HG03378 (cell line): ENCODE measurements at regions not wholly inside any gene's neighbourhood (a gene's known extent, or its start where the extent isn't known, plus 50 kb on each side); places are given as distances from the start of the nearest gene placed in this dataset.
"Not testable (repeated sequence)": the region's sequence is repeated elsewhere in the genome, so short reads cannot be mapped to it uniquely, and the experiment has no call there.

Source experiments
- ATAC-seq: cut with Tn5 transposase; IDR thresholded peaks from one replicate; pipeline ENCODE4 v1.9.1; 2021; ENCODE audit warnings: mild to moderate bottlenecking, moderate library complexity; ENCODE audit not compliant: unreplicated experiment

GRCh38 chr6:140806431-140806830 lies 1326.3 kb upstream of the GJE1 start:
- no peak for ATAC-seq

DNA sequence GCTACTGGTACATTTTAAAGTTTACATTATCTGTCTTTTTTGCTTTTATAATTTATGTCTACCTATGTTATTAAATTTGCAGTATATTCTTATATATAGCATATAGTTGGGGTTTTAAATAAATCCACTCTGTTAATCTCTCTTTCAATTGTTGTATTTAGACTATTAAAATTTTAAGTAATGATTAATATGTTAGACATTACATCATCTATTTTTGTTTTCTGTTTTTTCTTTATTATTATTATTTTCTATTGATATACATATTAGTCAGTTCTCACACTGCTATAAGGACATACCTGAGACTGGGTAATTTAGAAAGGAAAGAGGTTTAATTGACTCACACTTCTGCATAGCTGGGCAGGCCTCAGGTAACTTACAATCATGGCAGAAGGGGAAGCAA lies 1338.2 kb upstream of the GJE1 start:
- no peak for ATAC-seq

- no peak for ATAC-seq
Observed at GRCh38 chr6:140790109-140790508, 1342.6 kb upstream of the GJE1 start.

GRCh38 chr6:140789466-140789865 lies 1343.3 kb upstream of the GJE1 start:
- no peak for ATAC-seq

DNA sequence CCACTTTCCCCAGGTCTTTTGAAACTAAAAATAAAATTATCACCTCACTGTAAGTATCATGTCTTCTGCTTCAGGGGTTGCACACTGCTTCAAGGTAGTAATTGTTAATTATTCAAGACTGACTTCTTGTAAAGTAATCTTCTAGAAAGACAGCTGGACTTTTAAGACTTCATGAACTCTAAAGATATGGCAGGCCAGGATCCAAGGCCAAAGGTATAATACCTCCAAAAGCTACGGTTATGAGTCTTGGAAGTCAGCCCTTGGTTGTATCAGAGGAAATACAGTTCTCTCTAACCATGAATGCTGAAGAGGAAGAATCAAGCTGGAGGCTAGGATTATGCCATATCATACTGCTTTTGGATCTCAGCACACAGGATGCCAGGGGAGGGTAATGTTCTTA lies 1346.8 kb upstream of the GJE1 start:
- ATAC-seq = no peak

GRCh38 chr6:140784573-140784972 lies 1348.2 kb upstream of the GJE1 start:
- no peak for ATAC-seq

DNA sequence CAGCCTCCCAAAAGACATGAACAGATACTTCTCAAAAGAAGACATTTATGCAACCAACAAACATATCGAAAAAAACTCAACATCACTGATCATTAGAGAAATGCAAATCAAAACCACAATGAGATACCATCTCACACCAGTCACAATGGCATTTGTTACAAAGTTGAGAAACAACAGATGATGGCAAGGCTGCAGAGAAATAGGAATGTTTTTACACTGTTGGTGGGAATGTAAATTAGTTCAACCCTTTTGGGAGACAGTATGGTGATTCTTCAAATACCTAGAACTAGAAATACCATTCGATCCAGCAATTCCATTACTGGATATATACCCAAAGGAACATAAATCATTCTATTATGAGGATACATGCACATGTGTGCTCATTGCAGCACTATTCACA lies 1349.2 kb upstream of the GJE1 start:
- ATAC-seq = not testable (repeated sequence)

DNA sequence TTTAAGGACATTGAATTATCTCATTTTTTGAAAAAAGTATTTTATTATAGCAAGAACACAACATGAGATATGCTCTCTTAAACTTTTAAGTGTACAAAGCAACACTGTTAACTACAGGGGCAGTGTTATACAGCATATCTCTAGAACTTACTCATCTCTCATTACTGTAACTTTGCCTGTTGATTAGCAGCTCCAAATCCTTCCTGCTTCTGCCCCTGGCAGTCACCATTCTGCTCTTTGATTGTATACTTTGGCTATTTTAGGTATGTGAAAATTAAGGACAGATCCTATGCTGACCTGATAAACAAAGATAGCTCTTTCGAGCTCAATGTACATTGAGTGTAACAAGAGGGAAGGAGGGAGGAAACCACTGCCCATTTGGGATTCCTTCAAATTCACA lies 1349.8 kb upstream of the GJE1 start:
- ATAC-seq = no peak

- ATAC-seq = no peak
Observed at GRCh38 chr6:140779991-140780596, 1352.6 kb upstream of the GJE1 start.

DNA sequence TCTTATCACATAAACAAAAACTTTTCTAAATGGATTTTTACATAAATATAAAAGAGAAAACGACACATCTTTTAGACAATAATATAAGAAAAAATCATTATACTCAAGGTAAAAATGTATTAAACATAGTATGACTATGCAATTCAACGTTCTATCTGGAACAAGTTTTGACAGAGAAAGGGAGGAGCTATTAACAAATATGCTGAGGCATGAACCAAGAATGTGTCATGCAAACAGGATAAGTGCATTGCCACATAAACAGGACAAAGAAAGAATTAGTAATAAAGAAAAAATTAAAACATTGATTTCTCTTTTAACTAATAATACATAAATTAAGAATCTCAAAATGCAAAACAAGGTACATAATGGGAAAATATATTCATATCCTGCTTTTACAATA lies 1353.4 kb upstream of the GJE1 start:
- ATAC-seq = no peak

- ATAC-seq = no peak
Observed at GRCh38 chr6:140777780-140778179, 1354.9 kb upstream of the GJE1 start.

GRCh38 chr6:140775061-140775460 lies 1357.7 kb upstream of the GJE1 start:
- ATAC-seq = no peak

GRCh38 chr6:140774080-140774505 lies 1358.6 kb upstream of the GJE1 start:
- ATAC-seq = peak; percentile 100

DNA sequence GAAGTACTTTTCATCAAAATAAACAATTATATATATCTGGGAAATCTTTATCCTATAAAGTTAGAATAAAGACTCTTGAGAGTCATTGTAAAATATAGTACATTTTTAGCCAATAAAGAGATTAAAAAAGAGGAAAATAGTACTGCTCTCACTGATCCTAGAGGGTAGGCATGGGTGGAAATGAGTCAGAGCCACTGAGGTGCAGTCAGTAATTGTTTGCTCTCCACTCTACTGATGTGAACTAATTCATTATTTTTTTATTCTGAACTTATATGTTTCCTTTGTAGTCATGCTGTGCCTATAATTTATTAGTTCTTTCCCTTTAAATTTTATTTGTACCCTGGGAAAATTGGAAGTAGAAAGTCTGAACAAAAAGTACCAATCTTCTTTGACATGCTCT lies 1359.4 kb upstream of the GJE1 start:
- no peak for ATAC-seq

DNA sequence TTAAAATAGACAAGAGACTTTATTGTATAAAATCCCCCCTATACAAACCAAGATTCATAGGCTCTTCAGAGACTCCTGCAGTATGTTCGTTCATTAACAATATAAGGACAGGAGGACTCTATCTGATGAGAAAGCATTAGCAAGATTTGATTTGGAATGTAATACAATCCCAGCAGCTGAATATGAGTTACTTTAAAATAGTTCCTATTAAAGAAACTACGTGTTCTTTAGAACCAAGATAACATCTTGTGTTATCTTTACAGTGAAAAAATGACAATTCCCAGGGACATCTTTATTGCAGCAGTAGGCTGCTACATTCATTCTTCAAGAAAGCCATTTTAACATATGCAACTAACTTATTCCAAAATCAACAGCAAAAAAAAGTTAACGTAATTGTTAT lies 1360.1 kb upstream of the GJE1 start:
- ATAC-seq = no peak

GRCh38 chr6:140768133-140768532 lies 1364.6 kb upstream of the GJE1 start:
- ATAC-seq = no peak

- no peak for ATAC-seq
Observed at GRCh38 chr6:140766999-140767398, 1365.7 kb upstream of the GJE1 start.

- ATAC-seq = no peak
Observed at GRCh38 chr6:140758169-140758877, 1374.4 kb upstream of the GJE1 start.

- ATAC-seq = no peak
Observed at GRCh38 chr6:140752234-140752633, 1377.8 kb upstream of the CITED2 start.

GRCh38 chr6:140747114-140747513 lies 1372.7 kb upstream of the CITED2 start:
- no peak for ATAC-seq

DNA sequence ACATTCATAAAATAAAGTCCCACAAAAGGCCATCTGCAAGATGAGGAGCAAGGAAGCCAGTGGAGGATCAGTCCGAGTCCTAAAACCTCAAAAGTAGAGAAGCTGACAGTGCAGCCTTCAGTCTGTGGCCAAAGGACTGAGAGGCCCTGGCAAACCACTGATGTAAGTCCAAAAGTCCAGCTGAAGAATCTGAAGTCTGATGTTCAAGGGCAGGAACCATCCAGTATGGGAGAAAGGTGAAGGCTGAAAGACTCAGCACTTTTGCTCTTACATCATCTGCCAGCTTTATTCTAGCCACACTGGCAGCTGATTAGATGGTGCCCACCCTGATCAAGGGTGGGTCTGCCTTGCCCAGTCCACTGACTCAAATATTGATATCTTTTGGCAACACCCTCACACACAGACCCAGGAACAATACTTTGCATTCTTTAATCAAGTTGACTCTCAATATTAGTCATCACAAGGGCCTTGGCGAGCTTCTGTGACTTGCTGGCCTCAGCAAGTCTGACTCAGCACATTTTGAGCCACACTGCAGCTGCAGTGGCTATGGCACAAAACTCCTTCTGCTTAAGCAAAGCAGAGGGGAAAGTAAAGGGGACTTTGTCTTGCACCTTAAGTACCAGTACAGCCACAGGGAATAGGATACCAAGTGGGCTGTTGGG lies 1370.3 kb upstream of the CITED2 start:
- ATAC-seq = peak; percentile 95

DNA sequence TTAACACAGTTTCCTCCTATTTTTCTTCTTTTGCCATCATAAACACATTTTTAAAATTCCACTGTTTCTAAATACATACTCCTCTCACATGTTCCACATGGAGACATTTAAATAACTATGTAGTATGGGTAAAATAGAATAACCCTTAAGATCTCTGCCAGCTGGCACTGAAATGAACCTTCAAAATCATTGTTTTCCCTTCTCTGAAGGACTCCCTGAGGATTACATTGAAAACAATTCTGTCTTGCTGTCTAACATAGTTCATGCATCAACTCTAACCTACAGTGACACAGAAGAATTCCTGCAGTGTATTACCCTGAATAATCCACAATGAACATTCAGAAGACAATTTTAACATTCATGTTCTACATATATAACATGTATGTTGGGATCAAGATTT lies 1361.8 kb upstream of the CITED2 start:
- no peak for ATAC-seq
